CD14-positive monocyte (primary cell): ENCODE measurements at regions not wholly inside any gene's neighbourhood (a gene's known extent, or its start where the extent isn't known, plus 50 kb on each side); places are given as distances from the start of the nearest gene placed in this dataset.

Experiments used
- DNase-seq, 3 donors: peaks; one replicate each; pipeline ENCODE4 v3.0.0-alpha.2; 2011 to 2022
- H2AFZ ChIP-seq: 2 replicates; pipeline ENCODE4 v1.6.0; 2012; ENCODE audit warnings: mild to moderate bottlenecking, low read depth, low read length, inconsistent platforms; ENCODE audit not compliant: insufficient read depth, poor library complexity, severe bottlenecking
- H3K27ac ChIP-seq, 2 donors: 1 replicate in 1 of 2; 2 replicates in 1 of 2; pipeline ENCODE4 v1.5.1; 2012 to 2013; ENCODE audit warnings: low read length in 2 of 2, control low read depth in 1 of 2, inconsistent platforms in 1 of 2, low read depth in 1 of 2, mild to moderate bottlenecking in 1 of 2
- H3K27me3 ChIP-seq, 2 donors: one replicate each; pipeline versions ENCODE4 v1.6.0 to v1.6.1; 2011 to 2013; ENCODE audit warnings: low read length in 2 of 2; ENCODE audit not compliant: control insufficient read depth in 2 of 2, insufficient read depth in 2 of 2
- H3K36me3 ChIP-seq, 2 donors: replicated peaks in 1 of 2; 1 replicate in 1 of 2; 2 replicates in 1 of 2; pipeline versions ENCODE4 v1.5.1 to v1.6.1; 2012 to 2013; ENCODE audit warnings: low read length in 2 of 2, control low read depth in 1 of 2, inconsistent platforms in 1 of 2, mild to moderate bottlenecking in 1 of 2; ENCODE audit not compliant: insufficient read depth in 2 of 2, control insufficient read depth in 1 of 2
- H3K4me1 ChIP-seq, 2 donors: 1 replicate in 1 of 2; 2 replicates in 1 of 2; pipeline versions ENCODE4 v1.5.1 to v1.6.1; 2012 to 2013; ENCODE audit warnings: low read length in 2 of 2, control low read depth in 1 of 2, inconsistent platforms in 1 of 2, mild to moderate bottlenecking in 1 of 2, moderate library complexity in 1 of 2; ENCODE audit not compliant: insufficient read depth in 2 of 2, control insufficient read depth in 1 of 2
- H3K4me2 ChIP-seq: replicated peaks from 2 replicates; pipeline ENCODE3; 2012; ENCODE audit warnings: low read length, moderate library complexity, mild to moderate bottlenecking; ENCODE audit not compliant: poor library complexity, severe bottlenecking; ENCODE audit errors: extremely low read depth
- H3K4me3 ChIP-seq, 3 experiments: fragments of 200-600 bp in 1 of 3; sonication (generic) in 1 of 3; replicated peaks in 1 of 3; 1 replicate in 2 of 3; 2 replicates in 1 of 3; pipeline ENCODE4 v1.5.1; 2011 to 2013; ENCODE audit warnings: low read length in 3 of 3, mild to moderate bottlenecking in 3 of 3, control low read depth in 2 of 3, low read depth in 2 of 3, inconsistent platforms in 1 of 3, moderate library complexity in 1 of 3
- H3K79me2 ChIP-seq: 2 replicates; pipeline ENCODE4 v1.6.0; 2012; ENCODE audit warnings: mild to moderate bottlenecking, control low read depth, inconsistent platforms, low read length, moderate library complexity; ENCODE audit not compliant: insufficient read depth
- H3K9ac ChIP-seq: 2 replicates; pipeline ENCODE4 v1.6.0; 2017; ENCODE audit warnings: low read length, mild to moderate bottlenecking; ENCODE audit not compliant: insufficient read depth, poor library complexity, severe bottlenecking
- H3K9me3 ChIP-seq, 2 donors: replicated peaks in 1 of 2; 1 replicate in 1 of 2; 2 replicates in 1 of 2; pipeline versions ENCODE4 v1.5.1 to v1.6.1; 2012 to 2013; ENCODE audit warnings: low read length in 2 of 2, control low read depth in 1 of 2; ENCODE audit not compliant: control insufficient read depth in 1 of 2, insufficient read depth in 1 of 2
- H4K20me1 ChIP-seq: 2 replicates; pipeline ENCODE4 v1.6.0; 2012; ENCODE audit warnings: mild to moderate bottlenecking, low read length, control low read depth, moderate library complexity; ENCODE audit not compliant: insufficient read depth
- H3K27ac Mint-ChIP-seq, 7 donors: one replicate each; pipeline ENCODE4 v1.8.0; 2020; ENCODE audit warnings: mild to moderate bottlenecking in 7 of 7, mixed read lengths in 7 of 7, moderate library complexity in 6 of 7, inconsistent platforms in 2 of 7
- H3K27me3 Mint-ChIP-seq, 3 donors: one replicate each; pipeline ENCODE4 v1.8.0; 2021 to 2022; ENCODE audit warnings: low read depth in 3 of 3, mild to moderate bottlenecking in 3 of 3, mixed read lengths in 3 of 3, moderate library complexity in 3 of 3, inconsistent platforms in 1 of 3
- H3K36me3 Mint-ChIP-seq, 2 donors: one replicate each; pipeline ENCODE4 v1.8.0; 2020; ENCODE audit warnings: mixed read lengths in 2 of 2, inconsistent platforms in 1 of 2, mild to moderate bottlenecking in 1 of 2
- H3K4me1 Mint-ChIP-seq: one replicate; pipeline ENCODE4 v1.8.0; 2020; ENCODE audit warnings: mild to moderate bottlenecking, mixed read lengths
- H3K4me3 Mint-ChIP-seq, 2 donors: one replicate each; pipeline ENCODE4 v1.8.0; 2020; ENCODE audit warnings: mild to moderate bottlenecking in 2 of 2, mixed read lengths in 2 of 2, moderate library complexity in 1 of 2
- H3K9me3 Mint-ChIP-seq, 7 donors: one replicate each; pipeline ENCODE4 v1.8.0; 2020 to 2022; ENCODE audit warnings: mixed read lengths in 7 of 7, mild to moderate bottlenecking in 6 of 7, moderate library complexity in 6 of 7, inconsistent platforms in 2 of 7
- WGBS: methylation state at CpG from one replicate; pipeline ENCODE4 v1.1.5; 2013; ENCODE audit warnings: missing lambda C conversion rate; ENCODE audit not compliant: insufficient coverage; 5-methylcytosine and 5-hydroxymethylcytosine counted together
- intact Hi-C, 2 donors: fragments of 100-400 bp; cut with micrococcal nuclease; formaldehyde crosslinking; loops; one replicate each; pipeline versions ENCODE4 v1.15.0 to v1.15.1; 2023
- TF ChIP-seq, protein P1 (sequence below): fragments of 200-600 bp; IDR thresholded peaks from one replicate; pipeline ENCODE4 v1.8.0; 2022; ENCODE audit warnings: antibody characterized with exemption, mild to moderate bottlenecking

DNA sequence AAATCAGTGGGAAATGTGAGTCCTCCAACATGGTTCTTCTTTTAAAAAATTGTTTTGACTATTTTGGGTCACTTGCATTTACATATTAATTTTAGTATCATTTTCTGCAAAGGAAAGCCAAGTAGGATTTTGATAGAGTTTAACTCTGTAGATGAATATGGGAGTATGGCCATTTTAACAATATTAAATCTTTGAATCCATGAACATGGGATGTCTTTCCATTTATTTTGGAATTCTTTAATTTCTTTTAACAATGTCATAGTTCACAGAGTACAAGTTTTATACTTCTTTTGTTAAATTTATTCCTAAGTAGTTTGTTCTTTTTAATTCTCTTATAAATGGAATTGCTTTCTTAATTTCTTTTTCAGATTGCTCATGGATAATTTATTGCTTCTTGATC lies 56.5 kb upstream of the ARMC2 start:
- H3K27me3 ChIP-seq: no peaks in the 10 kb centered on the region

DNA sequence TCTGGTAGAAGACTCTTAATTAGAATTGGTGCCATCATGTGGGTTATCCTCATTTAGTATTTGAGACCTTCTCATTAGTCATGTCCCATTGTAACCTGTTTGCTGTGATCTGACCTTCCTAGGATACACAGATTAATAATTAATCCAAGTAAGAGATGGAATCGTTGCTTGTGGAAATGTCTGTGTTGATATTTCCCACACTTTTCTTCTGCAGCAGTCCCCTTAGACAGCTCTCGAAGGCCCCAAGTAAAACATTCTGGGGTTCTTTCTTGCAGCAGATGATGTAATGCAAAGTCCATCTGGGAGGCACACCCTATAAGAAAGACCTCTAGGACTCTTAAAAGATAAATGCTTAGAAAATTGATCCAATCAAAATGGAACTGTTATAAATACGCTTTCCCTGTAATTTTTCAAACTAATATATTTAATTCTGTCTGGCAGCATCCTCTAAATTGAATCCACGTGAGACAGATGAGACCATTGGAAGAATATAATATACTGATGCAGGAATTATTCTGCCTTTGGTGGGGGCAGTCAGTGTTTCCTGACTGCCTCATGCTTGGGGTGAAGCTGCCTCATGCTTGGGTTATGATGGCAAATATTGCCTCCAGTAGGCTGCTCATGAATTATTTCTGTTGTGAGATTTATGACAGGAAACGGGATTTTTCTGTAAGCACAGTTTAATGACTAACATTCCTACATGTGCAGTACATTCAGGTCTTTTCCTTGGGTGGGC lies 54.5 kb upstream of the ARMC2 start:
- H3K27me3 Mint-ChIP-seq: peaks cover 0 to 8% (median 3%) of the 10 kb centered on the region in 3 donors
- H3K4me1 Mint-ChIP-seq: peaks cover 20% of the 10 kb centered on the region
- Histone ChIP-seq H3K79me2 (no peaks in the 10 kb centered on the region), H3K36me3 (no peaks in the 10 kb centered on the region), H3K27ac (no peak overlapping the region), H2AFZ (no peak overlapping the region), H3K9me3 (no peaks in the 10 kb centered on the region), H3K4me2 (no peak overlapping the region), H3K27me3 (no peaks in the 10 kb centered on the region), H3K4me3 (no peak overlapping the region), H4K20me1 (no peaks in the 10 kb centered on the region), H3K4me1 (peaks cover 9 to 15% of the 10 kb centered on the region in 2 donors), H3K9ac (no peak overlapping the region)
- no peak overlapping the region for H3K4me3 Mint-ChIP-seq
- no peak overlapping the region for H3K27ac Mint-ChIP-seq
- H3K36me3 Mint-ChIP-seq: no peaks in the 10 kb centered on the region
- peaks cover 0 to 4% (median 0%) of the 10 kb centered on the region in 7 donors for H3K9me3 Mint-ChIP-seq
- no CpG with 5 or more reads among the region's 5 CpGs for WGBS
- DNase-seq: no peak
- intact Hi-C loops: no loop called here
- TF ChIP-seq, protein P1, sequence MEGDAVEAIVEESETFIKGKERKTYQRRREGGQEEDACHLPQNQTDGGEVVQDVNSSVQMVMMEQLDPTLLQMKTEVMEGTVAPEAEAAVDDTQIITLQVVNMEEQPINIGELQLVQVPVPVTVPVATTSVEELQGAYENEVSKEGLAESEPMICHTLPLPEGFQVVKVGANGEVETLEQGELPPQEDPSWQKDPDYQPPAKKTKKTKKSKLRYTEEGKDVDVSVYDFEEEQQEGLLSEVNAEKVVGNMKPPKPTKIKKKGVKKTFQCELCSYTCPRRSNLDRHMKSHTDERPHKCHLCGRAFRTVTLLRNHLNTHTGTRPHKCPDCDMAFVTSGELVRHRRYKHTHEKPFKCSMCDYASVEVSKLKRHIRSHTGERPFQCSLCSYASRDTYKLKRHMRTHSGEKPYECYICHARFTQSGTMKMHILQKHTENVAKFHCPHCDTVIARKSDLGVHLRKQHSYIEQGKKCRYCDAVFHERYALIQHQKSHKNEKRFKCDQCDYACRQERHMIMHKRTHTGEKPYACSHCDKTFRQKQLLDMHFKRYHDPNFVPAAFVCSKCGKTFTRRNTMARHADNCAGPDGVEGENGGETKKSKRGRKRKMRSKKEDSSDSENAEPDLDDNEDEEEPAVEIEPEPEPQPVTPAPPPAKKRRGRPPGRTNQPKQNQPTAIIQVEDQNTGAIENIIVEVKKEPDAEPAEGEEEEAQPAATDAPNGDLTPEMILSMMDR: no peak

More for the DNA sequence above, 56.5 kb upstream of the ARMC2 start:
- Mint-ChIP-seq H3K27me3 (no peaks in the 10 kb centered on the region), H3K27ac (no peak overlapping the region), H3K4me3 (no peak overlapping the region), H3K4me1 (peaks cover 6% of the 10 kb centered on the region), H3K36me3 (no peaks in the 10 kb centered on the region), H3K9me3 (peaks cover 0 to 7% (median 4%) of the 10 kb centered on the region in 7 donors)
- peaks cover 0 to 5% of the 10 kb centered on the region in 2 donors for H3K4me1 ChIP-seq
- no peaks in the 10 kb centered on the region for H3K36me3 ChIP-seq
- H3K9me3 ChIP-seq: no peaks in the 10 kb centered on the region
- no peak overlapping the region for H3K9ac ChIP-seq
- H2AFZ ChIP-seq: no peak overlapping the region
- no peak overlapping the region for H3K27ac ChIP-seq
- H3K79me2 ChIP-seq: no peaks in the 10 kb centered on the region
- no peak overlapping the region for H3K4me2 ChIP-seq
- H3K4me3 ChIP-seq: no peak overlapping the region
- TF ChIP-seq, protein P1: no peak
- H4K20me1 ChIP-seq: no peaks in the 10 kb centered on the region
- no peak for DNase-seq
- intact Hi-C loops: no loop called here
